Mononuclear cell (primary cell): ENCODE measurements at regions not wholly inside any gene's neighbourhood (a gene's known extent, or its start where the extent isn't known, plus 50 kb on each side); places are given as distances from the start of the nearest gene placed in this dataset.

ENCODE experiments used
- H3K27me3 ChIP-seq: 2 replicates; pipeline ENCODE4 v1.6.0; 2011; ENCODE audit warnings: low read length, control low read depth; ENCODE audit not compliant: insufficient read depth
- H3K4me1 ChIP-seq: 2 replicates; pipeline ENCODE4 v1.5.1; 2011; ENCODE audit warnings: mild to moderate bottlenecking, low read length, control low read depth; ENCODE audit not compliant: insufficient read depth
- H3K4me3 ChIP-seq: 2 replicates; pipeline ENCODE4 v1.5.1; 2011; ENCODE audit warnings: mild to moderate bottlenecking, low read length, moderate library complexity
- H3K9me3 ChIP-seq: 2 replicates; pipeline ENCODE4 v1.5.1; 2011; ENCODE audit warnings: low read depth, mild to moderate bottlenecking, control low read depth, low read length

DNA sequence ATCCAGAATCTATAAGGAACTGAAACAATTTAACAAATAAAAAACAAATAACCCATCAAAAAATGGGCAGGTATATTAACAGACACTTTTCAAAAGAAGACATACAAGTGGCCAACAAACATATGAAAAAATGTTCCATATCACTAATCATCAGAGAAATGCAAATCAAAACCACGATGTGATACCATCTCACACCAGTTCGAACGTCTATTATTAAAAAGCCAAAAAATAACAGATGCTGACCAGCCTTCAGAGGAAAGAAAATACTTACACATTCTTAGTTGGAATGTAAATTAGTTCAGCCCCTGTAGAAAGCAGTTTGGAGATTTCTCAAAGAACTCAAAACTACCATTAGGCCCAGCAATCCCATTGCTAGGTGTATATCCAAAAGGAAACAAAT, 687.9 kb upstream of the AADAT start:
- no peak overlapping the region for H3K4me3 ChIP-seq
- H3K27me3 ChIP-seq = no peaks in the 10 kb centered on the region
- no peaks in the 10 kb centered on the region for H3K9me3 ChIP-seq
- H3K4me1 ChIP-seq = no peaks in the 10 kb centered on the region

DNA sequence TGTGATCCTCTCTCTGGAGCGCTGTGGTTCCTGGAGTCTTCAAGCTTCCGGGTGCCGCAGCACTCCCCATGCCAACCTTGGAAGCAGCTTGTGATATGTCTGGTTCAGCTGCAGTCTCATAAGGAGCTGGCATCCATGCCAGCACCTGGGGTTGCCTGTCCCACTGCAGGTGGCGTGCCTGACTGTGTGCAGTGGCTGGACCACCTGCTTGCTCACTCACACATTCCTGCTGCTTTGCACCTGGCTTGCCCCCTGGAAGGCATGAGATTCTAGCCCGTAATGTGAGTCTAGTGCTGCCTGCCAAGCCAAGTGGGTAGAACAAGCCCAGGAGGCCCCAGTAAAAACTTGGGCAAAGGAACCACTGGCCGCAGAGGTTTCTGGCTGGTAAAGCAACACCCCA, 687.2 kb upstream of the AADAT start:
- Histone ChIP-seq H3K4me1 (no peaks in the 10 kb centered on the region), H3K4me3 (no peak overlapping the region), H3K9me3 (no peaks in the 10 kb centered on the region), H3K27me3 (no peaks in the 10 kb centered on the region)

DNA sequence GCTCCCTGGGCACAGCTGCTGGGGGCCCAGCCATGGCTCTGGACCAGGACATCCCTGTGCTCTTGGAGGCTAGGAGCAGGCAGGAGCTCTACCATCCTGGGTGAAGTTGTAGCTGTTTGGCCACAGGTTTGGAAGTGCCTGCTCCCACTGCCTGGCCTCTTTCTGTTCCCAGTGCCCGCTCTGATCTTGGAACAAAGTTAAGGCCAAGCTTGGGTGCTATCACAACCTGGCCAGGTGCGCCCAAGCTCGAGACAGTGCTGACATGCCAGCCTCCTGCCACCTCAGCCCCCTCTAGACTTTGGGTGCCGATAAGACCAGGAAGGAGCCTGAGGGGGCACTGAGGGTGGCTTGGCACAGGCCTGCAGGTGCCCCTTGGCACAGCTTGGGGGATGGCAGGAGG, 686.1 kb upstream of the AADAT start:
- no peak overlapping the region for H3K4me3 ChIP-seq
- H3K9me3 ChIP-seq = no peaks in the 10 kb centered on the region
- H3K27me3 ChIP-seq = no peaks in the 10 kb centered on the region
- H3K4me1 ChIP-seq = no peaks in the 10 kb centered on the region

GRCh38 chr4:170773709-170774273, 684.0 kb upstream of the AADAT start:
- no peaks in the 10 kb centered on the region for H3K27me3 ChIP-seq
- H3K9me3 ChIP-seq = no peaks in the 10 kb centered on the region
- no peaks in the 10 kb centered on the region for H3K4me1 ChIP-seq
- H3K4me3 ChIP-seq = no peak overlapping the region

DNA sequence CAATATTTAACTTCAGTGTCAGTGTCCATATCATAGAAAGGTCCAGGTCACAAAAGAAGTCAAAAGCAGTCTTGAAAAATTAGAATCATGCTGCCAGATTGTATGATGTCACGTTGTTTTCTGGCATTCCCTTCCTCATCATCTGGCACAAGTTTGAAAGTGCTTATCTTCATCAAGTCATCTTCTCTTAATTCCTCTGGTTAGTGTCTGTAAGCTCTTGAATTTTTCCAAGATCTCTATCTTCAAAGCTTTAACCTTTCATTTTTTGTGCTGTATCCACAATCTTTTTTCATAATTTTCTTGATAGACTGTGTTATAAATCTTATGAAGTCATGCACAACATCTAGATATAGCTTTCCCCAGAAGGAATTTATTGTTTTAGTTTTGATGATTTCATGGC, 682.7 kb upstream of the AADAT start:
- no peaks in the 10 kb centered on the region for H3K27me3 ChIP-seq
- no peaks in the 10 kb centered on the region for H3K9me3 ChIP-seq

DNA sequence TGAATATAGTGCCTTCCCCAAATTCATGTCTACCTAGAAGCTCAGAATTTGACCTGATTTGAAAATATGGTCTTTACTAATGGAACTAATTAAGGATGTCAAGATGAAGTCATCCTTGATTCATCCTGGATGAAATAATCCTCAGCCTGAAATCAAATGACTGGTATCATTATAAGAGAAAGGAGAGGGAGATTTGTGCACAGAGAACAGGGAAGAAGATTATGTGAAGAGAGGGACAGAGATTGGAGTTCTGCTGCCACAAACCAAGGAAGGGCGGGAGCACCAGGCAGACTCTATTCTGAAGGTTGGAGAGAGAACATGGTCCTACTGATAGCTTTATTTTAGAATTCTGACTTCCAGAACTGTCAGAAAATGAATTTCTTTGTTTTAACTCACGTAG, 680.9 kb upstream of the AADAT start:
- H3K4me3 ChIP-seq = no peak overlapping the region
- no peaks in the 10 kb centered on the region for H3K27me3 ChIP-seq
- peaks cover 5% of the 10 kb centered on the region for H3K9me3 ChIP-seq
- no peaks in the 10 kb centered on the region for H3K4me1 ChIP-seq

More for the DNA sequence above, 682.7 kb upstream of the AADAT start:
- H3K4me3 ChIP-seq = no peak overlapping the region
- no peaks in the 10 kb centered on the region for H3K4me1 ChIP-seq

DNA sequence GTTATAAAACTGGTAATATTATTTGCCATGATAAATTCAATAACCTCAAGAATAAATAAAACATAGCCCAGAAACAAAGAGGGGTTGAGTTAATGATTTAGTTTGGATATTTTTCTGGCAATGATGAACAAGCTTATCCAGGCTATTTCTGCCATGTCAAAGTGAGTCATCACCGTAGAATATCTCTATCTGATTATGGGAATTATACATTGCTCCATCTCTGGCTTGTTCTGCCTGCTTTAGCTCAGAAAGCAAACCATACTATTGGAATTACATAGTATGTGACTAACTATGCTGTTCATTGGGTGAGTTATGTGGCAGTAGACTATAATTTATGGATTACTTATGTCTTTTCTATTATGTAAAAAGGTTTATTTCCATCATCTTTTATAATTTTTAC, 680.1 kb upstream of the AADAT start:
- Histone ChIP-seq H3K27me3 (no peaks in the 10 kb centered on the region), H3K9me3 (peaks cover 5% of the 10 kb centered on the region), H3K4me3 (no peak overlapping the region), H3K4me1 (no peaks in the 10 kb centered on the region)

GRCh38 chr4:170758988-170759387, 669.2 kb upstream of the AADAT start:
- Histone ChIP-seq H3K9me3 (peaks cover 5% of the 10 kb centered on the region), H3K27me3 (no peaks in the 10 kb centered on the region), H3K4me3 (no peak overlapping the region), H3K4me1 (no peaks in the 10 kb centered on the region)

GRCh38 chr4:170750519-170750918, 660.8 kb upstream of the AADAT start:
- Histone ChIP-seq H3K9me3 (no peaks in the 10 kb centered on the region), H3K27me3 (no peaks in the 10 kb centered on the region), H3K4me3 (no peak overlapping the region), H3K4me1 (no peaks in the 10 kb centered on the region)

- H3K4me1 ChIP-seq = no peaks in the 10 kb centered on the region
- H3K27me3 ChIP-seq = no peaks in the 10 kb centered on the region
- H3K9me3 ChIP-seq = no peaks in the 10 kb centered on the region
- no peak overlapping the region for H3K4me3 ChIP-seq
Observed at GRCh38 chr4:170748975-170749374, 659.2 kb upstream of the AADAT start.

DNA sequence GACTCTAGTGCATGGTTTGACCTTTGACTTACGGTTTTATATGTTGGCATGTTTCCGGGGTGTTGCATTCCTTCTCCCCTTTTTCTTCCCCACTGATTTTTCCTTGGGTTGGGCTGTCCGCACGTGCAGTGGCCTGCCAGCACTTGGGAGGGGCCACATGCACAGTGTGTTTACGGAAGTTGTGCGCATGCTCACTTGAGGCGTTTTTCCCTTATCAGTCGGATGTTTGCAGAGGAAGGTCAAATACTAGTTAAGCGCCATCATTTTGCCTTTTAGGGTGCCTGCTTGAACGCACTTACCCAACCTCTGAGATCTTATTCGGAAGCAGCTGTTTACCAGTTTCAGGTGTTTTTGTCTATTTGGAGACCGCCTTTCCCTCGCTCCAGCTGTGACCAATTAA, 653.9 kb upstream of the AADAT start:
- no peak overlapping the region for H3K4me3 ChIP-seq
- H3K9me3 ChIP-seq = no peaks in the 10 kb centered on the region
- H3K4me1 ChIP-seq = no peaks in the 10 kb centered on the region
- no peaks in the 10 kb centered on the region for H3K27me3 ChIP-seq

DNA sequence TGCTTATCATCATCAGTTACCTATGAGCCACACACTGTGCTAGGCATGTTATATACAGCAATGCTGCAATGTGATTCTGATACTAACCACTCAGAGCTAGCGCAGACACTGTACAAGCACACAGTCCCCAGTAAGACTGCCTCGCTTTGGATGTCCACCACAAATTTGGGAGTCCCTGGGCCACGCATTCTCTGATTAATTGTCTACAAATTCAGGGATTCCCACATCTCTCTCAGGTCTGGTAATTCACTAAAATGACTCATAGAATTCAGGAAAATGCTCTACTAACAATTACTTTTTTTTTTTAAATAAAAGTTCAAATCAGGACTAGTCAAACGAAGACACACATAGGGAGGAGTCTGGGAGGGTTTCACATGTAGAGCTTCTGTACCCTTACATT, 652.1 kb upstream of the AADAT start:
- Histone ChIP-seq H3K27me3 (no peaks in the 10 kb centered on the region), H3K9me3 (no peaks in the 10 kb centered on the region), H3K4me1 (no peaks in the 10 kb centered on the region), H3K4me3 (no peak overlapping the region)

DNA sequence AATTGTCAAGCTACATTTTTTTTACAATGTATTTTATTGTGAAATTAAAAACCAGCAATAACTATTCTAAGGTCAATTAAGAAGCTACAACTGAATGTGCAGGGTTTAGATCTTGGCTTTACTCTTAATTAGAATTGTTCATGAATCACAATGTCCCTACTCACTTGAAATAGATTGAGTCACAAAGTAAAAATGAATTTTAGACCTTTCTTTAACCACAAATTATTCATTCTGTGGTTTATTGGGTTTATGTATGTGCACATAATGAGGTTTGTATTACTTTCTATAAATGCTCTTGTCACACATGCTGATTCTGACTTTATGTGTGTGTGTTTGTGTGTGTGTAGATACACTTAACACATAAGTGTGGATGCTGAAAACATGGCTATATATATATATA, 647.0 kb upstream of the AADAT start:
- Histone ChIP-seq H3K27me3 (no peaks in the 10 kb centered on the region), H3K9me3 (no peaks in the 10 kb centered on the region), H3K4me1 (no peaks in the 10 kb centered on the region), H3K4me3 (no peak overlapping the region)

GRCh38 chr4:170729897-170730296, 640.1 kb upstream of the AADAT start:
- Histone ChIP-seq H3K4me3 (no peak overlapping the region), H3K4me1 (no peaks in the 10 kb centered on the region), H3K27me3 (no peaks in the 10 kb centered on the region), H3K9me3 (no peaks in the 10 kb centered on the region)

GRCh38 chr4:170729236-170729635, 639.5 kb upstream of the AADAT start:
- H3K4me1 ChIP-seq = no peaks in the 10 kb centered on the region
- no peaks in the 10 kb centered on the region for H3K9me3 ChIP-seq
- H3K4me3 ChIP-seq = no peak overlapping the region
- H3K27me3 ChIP-seq = no peaks in the 10 kb centered on the region

GRCh38 chr4:170724191-170724590, 634.4 kb upstream of the AADAT start:
- Histone ChIP-seq H3K4me1 (no peaks in the 10 kb centered on the region), H3K9me3 (no peaks in the 10 kb centered on the region), H3K27me3 (no peaks in the 10 kb centered on the region), H3K4me3 (no peak overlapping the region)

DNA sequence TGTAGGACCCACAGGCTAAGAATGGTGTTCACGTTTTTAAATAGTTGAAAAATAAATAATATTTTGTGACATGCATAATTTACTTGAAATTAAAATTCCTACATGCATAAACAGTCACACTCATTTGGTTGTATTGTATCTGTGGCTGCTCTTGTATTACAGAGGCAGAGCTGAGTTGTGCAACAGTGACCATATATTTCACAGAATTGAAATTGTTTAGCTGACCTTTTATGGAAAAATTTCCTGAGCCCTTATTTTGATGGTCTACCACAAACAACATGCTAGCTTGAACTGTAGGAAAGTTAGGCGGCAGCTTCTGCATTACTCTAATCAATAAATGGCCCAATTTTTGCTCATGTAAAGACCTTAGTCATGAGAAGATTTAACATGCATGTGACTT, 633.4 kb upstream of the AADAT start:
- Histone ChIP-seq H3K4me3 (no peak overlapping the region), H3K27me3 (no peaks in the 10 kb centered on the region), H3K9me3 (no peaks in the 10 kb centered on the region)

More for the DNA sequence above, 633.4 kb upstream of the AADAT start:
- no peaks in the 10 kb centered on the region for H3K4me1 ChIP-seq
